ENCODE measurements at regions not wholly inside any gene's neighbourhood (a gene's known extent, or its start where the extent isn't known, plus 50 kb on each side); places are given as distances from the start of the nearest gene placed in this dataset.

GRCh38 chr3:79954756-79955155 is 187.0 kb upstream of the ROBO1 start:
- TF ChIP-seq CTCF (IDR thresholded peaks at IDR 0.05) = no peak
- no peak for TF ChIP-seq POLR2AphosphoS5 (IDR thresholded peaks at IDR 0.05)
- no peak for TF ChIP-seq POLR2A (IDR thresholded peaks at IDR 0.05)

Measured in gastroesophageal sphincter (tissue), 3 donors.